K562 (cell line): ENCODE measurements at regions not wholly inside any gene's neighbourhood (a gene's known extent, or its start where the extent isn't known, plus 50 kb on each side); places are given as distances from the start of the nearest gene placed in this dataset.

Experiments used
- ATAC-seq: fragments of 200-7000 bp; cut with Tn5 transposase; 3 replicates; pipeline ENCODE4 v1.9.1; 2020; ENCODE audit warnings: moderate library complexity
- BruUV-seq: library from RNA; stranded (reverse); fragments of 400-500 nt; replicated peaks from 2 replicates; lab custom pipeline; 2021; lab: Mats Ljungman, UMichigan
- CTCF ChIA-PET: fragments of 300-600 bp; formaldehyde crosslinking; extraction: SDS; loops from one replicate; lab custom pipeline; 2021; ENCODE audit warnings: low intra/inter-chr PET ratio; lab: Yijun Ruan, JAX
- POLR2A ChIA-PET: fragments of 300-600, 350-650 bp; sonication (Branson Sonifier 250); formaldehyde crosslinking; extraction: SDS; loops from one replicate; lab custom pipeline; 2021; ENCODE audit warnings: antibody characterized with exemption, inconsistent platforms; lab: Yijun Ruan, JAX
- DNase-seq, 4 experiments: peaks; one replicate each; pipeline versions ENCODE4 v3.0.0 to v3.0.0-alpha.2; 2011 to 2018; ENCODE audit warnings: low spot score in 3 of 4, mixed read lengths in 3 of 4; ENCODE audit errors: extremely low read depth in 1 of 4
- FAIRE-seq: peaks from 2 replicates; lab custom pipeline; 2011; peaks lifted over from hg19 to GRCh38; lab: Jason Lieb, UNC
- H2AFZ ChIP-seq: 2 replicates; pipeline ENCODE4 v1.6.0; 2011; ENCODE audit warnings: low read depth, low read length, control low read depth, inconsistent platforms
- H3K27ac ChIP-seq: fragments of 200-600 bp; 3 replicates; pipeline ENCODE4 v1.8.0; 2011; ENCODE audit warnings: low read depth, mild to moderate bottlenecking, control low read depth, inconsistent platforms, low read length, moderate library complexity, mixed read lengths; ENCODE audit errors: extremely low read depth
- H3K27me3 ChIP-seq, 2 experiments: fragments of 300-600 bp in 1 of 2; 2 replicates in 1 of 2; 3 replicates in 1 of 2; pipeline versions ENCODE4 v1.6.0 to v1.8.0; 2011; ENCODE audit warnings: inconsistent platforms in 2 of 2, low read length in 2 of 2, mild to moderate bottlenecking in 1 of 2, mixed read lengths in 1 of 2, moderate library complexity in 1 of 2; ENCODE audit not compliant: control insufficient read depth in 2 of 2, insufficient read depth in 2 of 2
- H3K36me3 ChIP-seq: fragments of 300-600 bp; 3 replicates; pipeline ENCODE4 v1.8.0; 2011; ENCODE audit warnings: mild to moderate bottlenecking, low read length, inconsistent platforms; ENCODE audit not compliant: control insufficient read depth, insufficient read depth
- H3K4me1 ChIP-seq, 2 experiments: fragments of 200-600 bp in 1 of 2; replicated peaks in 1 of 2; 2 replicates in 1 of 2; 3 replicates in 1 of 2; pipeline versions ENCODE4 v1.5.1 to v1.8.0; 2011; ENCODE audit warnings: inconsistent platforms in 2 of 2, low read length in 2 of 2, mild to moderate bottlenecking in 1 of 2, mixed read lengths in 1 of 2, moderate library complexity in 1 of 2; ENCODE audit not compliant: control insufficient read depth in 2 of 2, insufficient read depth in 2 of 2
- H3K4me2 ChIP-seq: 2 replicates; pipeline ENCODE4 v1.6.1; 2011; ENCODE audit warnings: low read length, control low read depth, inconsistent platforms, mixed read lengths; ENCODE audit not compliant: insufficient read depth
- H3K4me3 ChIP-seq: fragments of 200-600 bp; sonication (generic), shearing (Covaris generic); 2 replicates; pipeline ENCODE4 v1.5.1; 2016; ENCODE audit warnings: control low read depth, inconsistent platforms
- H3K79me2 ChIP-seq: fragments of 200-600 bp; 3 replicates; pipeline ENCODE4 v1.8.0; 2011; ENCODE audit warnings: low read length, inconsistent platforms; ENCODE audit not compliant: control insufficient read depth, insufficient read depth
- H3K9ac ChIP-seq, 2 experiments: 2 replicates each; pipeline versions ENCODE4 v1.6.0 to v1.6.1; 2011; ENCODE audit warnings: low read depth in 2 of 2, low read length in 2 of 2, control low read depth in 1 of 2, inconsistent platforms in 1 of 2, mild to moderate bottlenecking in 1 of 2, mixed read lengths in 1 of 2; ENCODE audit not compliant: insufficient read depth in 1 of 2
- H3K9me1 ChIP-seq: one replicate; pipeline ENCODE4 v1.6.0; 2011; ENCODE audit warnings: inconsistent platforms, mild to moderate bottlenecking, low read length, moderate library complexity; ENCODE audit not compliant: control insufficient read depth, insufficient read depth
- H3K9me3 ChIP-seq: replicated peaks from 2 replicates; pipeline ENCODE4 v1.5.1; 2011; ENCODE audit warnings: low read depth, low read length, inconsistent platforms; ENCODE audit not compliant: control insufficient read depth, insufficient read depth
- H4K20me1 ChIP-seq: replicated peaks from 2 replicates; pipeline ENCODE4 v1.6.1; 2011; ENCODE audit warnings: low read length, inconsistent platforms, mixed read lengths; ENCODE audit not compliant: control insufficient read depth, insufficient read depth
- KDM4B ChIP-seq, 2 experiments: fragments of 450-650 bp in 1 of 2; sonication (generic) in 1 of 2; IDR thresholded peaks; 2 replicates each; pipeline ENCODE4 v1.6.1; 2016 to 2017; ENCODE audit warnings: borderline replicate concordance in 2 of 2, antibody characterized with exemption in 1 of 2, low read depth in 1 of 2, mild to moderate bottlenecking in 1 of 2
- KLF1 ChIP-seq: fragments of 450-650 bp; IDR thresholded peaks from 2 replicates; pipeline ENCODE4 v1.6.1; 2016; ENCODE audit warnings: missing genetic modification characterization, missing compliant biosample characterization
- MNT ChIP-seq, 2 experiments: fragments of 450-650 bp; conservative IDR thresholded peaks; 2 replicates each; pipeline ENCODE4 v1.6.1; 2017; ENCODE audit warnings: mild to moderate bottlenecking in 2 of 2, moderate library complexity in 2 of 2
- REST ChIP-seq, 2 experiments: fragments of 450-650 bp; formaldehyde crosslinking in 1 of 2; IDR thresholded peaks; 2 replicates each; pipeline versions ENCODE4 v1.4.0 to v1.6.1; 2014 to 2020; ENCODE audit warnings: mild to moderate bottlenecking in 2 of 2, borderline replicate concordance in 1 of 2, low read depth in 1 of 2
- SAFB2 ChIP-seq: fragments of 200-400 bp; formaldehyde crosslinking; IDR thresholded peaks from 2 replicates; pipeline ENCODE4 v1.6.1; 2018; ENCODE audit warnings: borderline replicate concordance, low read length, low read depth, moderate library complexity; ENCODE audit not compliant: severe bottlenecking
- SOX6 ChIP-seq: fragments of 450-650 bp; IDR thresholded peaks from 2 replicates; pipeline ENCODE4 v1.6.1; 2014; ENCODE audit warnings: mild to moderate bottlenecking
- SP2 ChIP-seq: IDR thresholded peaks from 2 replicates; pipeline ENCODE4 v1.6.1; 2011; ENCODE audit warnings: mild to moderate bottlenecking, low read depth, low read length, moderate library complexity; ENCODE audit not compliant: poor library complexity, severe bottlenecking; ENCODE audit errors: extremely low read depth
- ZNF239 ChIP-seq: fragments of 250-450 bp; sonication (Bioruptor Pico); IDR thresholded peaks from 2 replicates; pipeline ENCODE4 v1.4.0; 2020; ENCODE audit warnings: mild to moderate bottlenecking
- ZNF24 ChIP-seq: fragments of 450-650 bp; IDR thresholded peaks from 2 replicates; pipeline ENCODE4 v1.6.1; 2016
- WGBS: fragments of 100-300 bp; shearing (Covaris generic); methylation state at CpG from one replicate; pipeline ENCODE4 v1.1.6; 2016; ENCODE audit warnings: low coverage, mixed read lengths; ENCODE audit not compliant: insufficient coverage; ENCODE audit errors: missing lambda C conversion rate; 5-methylcytosine and 5-hydroxymethylcytosine counted together
- in situ Hi-C: fragments of 300-500 bp; cut with MboI; formaldehyde crosslinking; loops from 4 replicates; pipeline ENCODE4 v1.15.0; 2018; ENCODE audit warnings: inconsistent platforms, mixed read lengths
- intact Hi-C: fragments of 100-400 bp; cut with micrococcal nuclease; formaldehyde crosslinking; loops from 2 replicates; pipeline ENCODE4 v1.14.2; 2022

GRCh38 chr5:174413567-174414314, 310.6 kb upstream of the MSX2 start:
- 0% methylated on average over 9 of the region's 10 CpGs for WGBS
- Histone ChIP-seq H4K20me1 (no peaks in the 10 kb centered on the region), H3K79me2 (no peaks in the 10 kb centered on the region), H3K4me2 (no peak overlapping the region), H3K9me3 (no peaks in the 10 kb centered on the region), H3K9me1 (no peaks in the 10 kb centered on the region), H3K9ac (no peak overlapping the region), H3K27me3 (peaks cover 0 to 4% of the 10 kb centered on the region in 2 experiments; a peak in 1 of 5 replicates), H2AFZ (no peak overlapping the region), H3K27ac (no peak overlapping the region), H3K36me3 (no peaks in the 10 kb centered on the region), H3K4me1 (no peaks in the 10 kb centered on the region), H3K4me3 (no peak overlapping the region)
- intact Hi-C loops = no loop called here
- POLR2A ChIA-PET = interaction anchor here (1.1 kb wide), 1 partner anchor 13 kb away, joined by 3 read pairs; no protein-coding TSS in a partner anchor
- no peak for DNase-seq
- in situ Hi-C loops = no loop called here
- no TSS peak for BruUV-seq
- CTCF ChIA-PET = no interaction called here
- no peak for ATAC-seq
- FAIRE-seq = no peak
- TF ChIP-seq KLF1 (tag) (no peak), SOX6 (no peak), ZNF239 (CRISPR knock-in tag) (no peak), SP2 (no peak), SAFB2 (no peak), KDM4B (IDR thresholded peaks at IDR 0.05; ENCODE audit: borderline replicate concordance in 2 of 2, low read depth in 1 of 2) (no peak), ZNF24 (no peak), MNT (conservative IDR thresholded peaks at IDR 0.05) (no peak), REST (IDR thresholded peaks at IDR 0.05; ENCODE audit: borderline replicate concordance) (no peak), REST (CRISPR knock-in tag; IDR thresholded peaks at IDR 0.05; ENCODE audit: low read depth) (no peak)
